ENCODE measurements at regions not wholly inside any gene's neighbourhood (a gene's known extent, or its start where the extent isn't known, plus 50 kb on each side); places are given as distances from the start of the nearest gene placed in this dataset.
A peak's percentile ranks its signal among the peaks of the same experiment; 100 is the strongest.

DNA sequence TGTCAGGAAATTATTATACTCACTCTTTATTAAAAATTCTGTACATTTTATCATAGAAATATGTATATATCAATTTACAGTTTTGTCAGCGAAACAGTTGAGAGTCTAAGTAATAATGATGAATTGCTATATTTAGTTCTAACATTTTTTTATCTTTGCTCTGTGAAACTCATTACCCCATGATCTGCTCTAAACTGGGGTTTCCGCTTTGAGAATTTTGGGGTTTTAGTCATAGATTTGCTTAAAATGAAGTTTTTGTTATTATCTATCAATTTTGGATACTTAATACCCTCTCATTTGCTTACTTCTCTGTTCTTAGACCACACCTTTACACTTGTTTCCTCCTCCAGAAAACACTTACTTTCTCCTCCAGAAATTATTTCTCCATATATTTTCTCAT, 333.8 kb upstream of the MPDZ start:
- no peak for FAIRE-seq

DNA sequence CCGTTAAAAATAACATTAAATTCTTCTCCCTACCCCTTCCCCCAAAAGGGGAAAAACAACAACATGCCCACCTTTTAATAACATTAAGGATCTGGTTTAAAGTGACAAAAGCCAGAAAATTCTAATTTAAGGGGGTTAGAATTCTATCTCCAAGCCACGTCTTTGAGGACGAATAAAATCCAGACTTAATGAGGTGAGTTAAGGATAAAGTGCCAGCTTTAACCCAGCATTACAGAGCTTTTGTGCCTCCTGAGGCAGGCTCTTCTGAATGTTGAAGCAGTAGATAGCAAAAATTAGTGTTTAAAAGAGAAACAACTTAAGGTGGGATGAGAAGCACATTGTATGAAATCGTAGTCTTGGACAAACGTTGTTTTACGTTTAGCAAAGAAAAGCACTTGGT, 329.0 kb upstream of the MPDZ start:
- FAIRE-seq (peak; percentile 23), DNase-seq (ENCODE audit: low read depth, low spot score) (no peak)
- Histone ChIP-seq H3K9ac (ENCODE audit: control insufficient read depth, extremely low read depth, insufficient read depth, low read length) (no peak overlapping the region), H3K36me3 (ENCODE audit: control insufficient read depth in 2 of 2, extremely low read depth in 1 of 2, insufficient read depth in 2 of 2, low read length in 2 of 2) (no peaks in the 10 kb centered on the region), H4K20me1 (ENCODE audit: control insufficient read depth, extremely low read depth, insufficient read depth, low read length) (no peaks in the 10 kb centered on the region), H3K4me1 (ENCODE audit: control insufficient read depth, extremely low read depth, insufficient read depth, low read length) (peaks cover 3% of the 10 kb centered on the region), H3K27ac (ENCODE audit: control insufficient read depth, insufficient read depth, low read length) (no peak overlapping the region), H2AFZ (ENCODE audit: control insufficient read depth, low read length) (peak overlapping the region; percentile 29), H3K79me2 (ENCODE audit: control insufficient read depth, insufficient read depth, low read length) (no peaks in the 10 kb centered on the region), H3K27me3 (ENCODE audit: control insufficient read depth, extremely low read depth, insufficient read depth, low read length) (no peaks in the 10 kb centered on the region), H3K9me1 (ENCODE audit: control insufficient read depth, extremely low read depth, insufficient read depth, low read length) (no peaks in the 10 kb centered on the region), H3K9me3 (ENCODE audit: control insufficient read depth, low read depth, low read length) (no peaks in the 10 kb centered on the region), H3K4me2 (ENCODE audit: control insufficient read depth, extremely low read depth, insufficient read depth, low read depth, low read length) (no peak overlapping the region), H3K4me3 (ENCODE audit: control insufficient read depth in 2 of 3, extremely low read depth in 1 of 3, insufficient read depth in 2 of 3, low read depth in 1 of 3, low read length in 3 of 3) (no peak overlapping the region)
- no peak for TF ChIP-seq EZH2 (IDR thresholded peaks at IDR 0.05; ENCODE audit: low read length)
- TF ChIP-seq, protein P1, sequence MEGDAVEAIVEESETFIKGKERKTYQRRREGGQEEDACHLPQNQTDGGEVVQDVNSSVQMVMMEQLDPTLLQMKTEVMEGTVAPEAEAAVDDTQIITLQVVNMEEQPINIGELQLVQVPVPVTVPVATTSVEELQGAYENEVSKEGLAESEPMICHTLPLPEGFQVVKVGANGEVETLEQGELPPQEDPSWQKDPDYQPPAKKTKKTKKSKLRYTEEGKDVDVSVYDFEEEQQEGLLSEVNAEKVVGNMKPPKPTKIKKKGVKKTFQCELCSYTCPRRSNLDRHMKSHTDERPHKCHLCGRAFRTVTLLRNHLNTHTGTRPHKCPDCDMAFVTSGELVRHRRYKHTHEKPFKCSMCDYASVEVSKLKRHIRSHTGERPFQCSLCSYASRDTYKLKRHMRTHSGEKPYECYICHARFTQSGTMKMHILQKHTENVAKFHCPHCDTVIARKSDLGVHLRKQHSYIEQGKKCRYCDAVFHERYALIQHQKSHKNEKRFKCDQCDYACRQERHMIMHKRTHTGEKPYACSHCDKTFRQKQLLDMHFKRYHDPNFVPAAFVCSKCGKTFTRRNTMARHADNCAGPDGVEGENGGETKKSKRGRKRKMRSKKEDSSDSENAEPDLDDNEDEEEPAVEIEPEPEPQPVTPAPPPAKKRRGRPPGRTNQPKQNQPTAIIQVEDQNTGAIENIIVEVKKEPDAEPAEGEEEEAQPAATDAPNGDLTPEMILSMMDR (optimal IDR thresholded peaks at IDR 0.05 in 1 of 3, IDR thresholded peaks at IDR 0.05 in 1 of 3, conservative IDR thresholded peaks at IDR 0.05 in 1 of 3; ENCODE audit: extremely low read depth in 1 of 3, insufficient read depth in 2 of 3, low read length in 3 of 3) = no peak
- dilution Hi-C loops (cut with MboI; ENCODE audit: extremely low pct_ligation_motif_present, low sequenced_read_pairs) = no loop called here

More for the DNA sequence above, 333.8 kb upstream of the MPDZ start:
- Histone ChIP-seq H3K27ac (ENCODE audit: control insufficient read depth, insufficient read depth, low read length) (no peak overlapping the region), H3K9ac (ENCODE audit: control insufficient read depth, extremely low read depth, insufficient read depth, low read length) (no peak overlapping the region), H3K36me3 (ENCODE audit: control insufficient read depth in 2 of 2, extremely low read depth in 1 of 2, insufficient read depth in 2 of 2, low read length in 2 of 2) (no peaks in the 10 kb centered on the region), H3K9me1 (ENCODE audit: control insufficient read depth, extremely low read depth, insufficient read depth, low read length) (no peaks in the 10 kb centered on the region), H3K27me3 (ENCODE audit: control insufficient read depth, extremely low read depth, insufficient read depth, low read length) (no peaks in the 10 kb centered on the region), H3K4me1 (ENCODE audit: control insufficient read depth, extremely low read depth, insufficient read depth, low read length) (no peaks in the 10 kb centered on the region), H3K4me3 (ENCODE audit: control insufficient read depth in 2 of 3, extremely low read depth in 1 of 3, insufficient read depth in 2 of 3, low read depth in 1 of 3, low read length in 3 of 3) (no peak overlapping the region), H4K20me1 (ENCODE audit: control insufficient read depth, extremely low read depth, insufficient read depth, low read length) (no peaks in the 10 kb centered on the region), H3K9me3 (ENCODE audit: control insufficient read depth, low read depth, low read length) (no peaks in the 10 kb centered on the region), H2AFZ (ENCODE audit: control insufficient read depth, low read length) (no peak overlapping the region), H3K4me2 (ENCODE audit: control insufficient read depth, extremely low read depth, insufficient read depth, low read depth, low read length) (no peak overlapping the region), H3K79me2 (ENCODE audit: control insufficient read depth, insufficient read depth, low read length) (no peaks in the 10 kb centered on the region)
- TF ChIP-seq EZH2 (IDR thresholded peaks at IDR 0.05; ENCODE audit: low read length) = no peak
- TF ChIP-seq, protein P1 (optimal IDR thresholded peaks at IDR 0.05 in 1 of 3, IDR thresholded peaks at IDR 0.05 in 1 of 3, conservative IDR thresholded peaks at IDR 0.05 in 1 of 3; ENCODE audit: extremely low read depth in 1 of 3, insufficient read depth in 2 of 3, low read length in 3 of 3) = no peak
- no peak for DNase-seq (ENCODE audit: low read depth, low spot score)
- dilution Hi-C loops (cut with MboI; ENCODE audit: extremely low pct_ligation_motif_present, low sequenced_read_pairs) = no loop called here

Data from keratinocyte (primary cell).